ENCODE measurements at regions not wholly inside any gene's neighbourhood (a gene's known extent, or its start where the extent isn't known, plus 50 kb on each side); places are given as distances from the start of the nearest gene placed in this dataset.

GRCh38 chr6:143594647-143595046 lies 83.1 kb upstream of the PHACTR2 start:
- FAIRE-seq = no peak

GRCh38 chr6:143592335-143592734 lies 80.8 kb upstream of the FUCA2 start:
- no peak for FAIRE-seq

- FAIRE-seq = no peak
These were observed 79.9 kb upstream of the FUCA2 start for GRCh38 chr6:143591441-143591840.

- FAIRE-seq = no peak
These were observed 77.6 kb upstream of the FUCA2 start for GRCh38 chr6:143589162-143589561.

- FAIRE-seq = no peak
These were observed 75.0 kb upstream of the FUCA2 start for GRCh38 chr6:143586557-143586956.

- FAIRE-seq = no peak
These were observed 74.2 kb upstream of the FUCA2 start for GRCh38 chr6:143585716-143586115.

GRCh38 chr6:143585241-143585640 lies 73.7 kb upstream of the FUCA2 start:
- no peak for FAIRE-seq

GRCh38 chr6:143583542-143584327 lies 72.2 kb upstream of the FUCA2 start:
- FAIRE-seq = no peak

GRCh38 chr6:143581835-143582480 lies 70.4 kb upstream of the FUCA2 start:
- FAIRE-seq = no peak

- FAIRE-seq = no peak
These were observed 68.2 kb upstream of the FUCA2 start for GRCh38 chr6:143579703-143580102.

- no peak for FAIRE-seq
These were observed 66.5 kb upstream of the FUCA2 start for GRCh38 chr6:143578054-143578453.

- no peak for FAIRE-seq
These were observed 64.4 kb upstream of the FUCA2 start for GRCh38 chr6:143575901-143576426.

GRCh38 chr6:143575440-143575839 lies 63.9 kb upstream of the FUCA2 start:
- FAIRE-seq = no peak

GRCh38 chr6:143570147-143570853 lies 58.8 kb upstream of the FUCA2 start:
- no peak for FAIRE-seq

GRCh38 chr6:143569040-143569439 lies 57.5 kb upstream of the FUCA2 start:
- FAIRE-seq = no peak

GRCh38 chr6:143564484-143565017 lies 53.0 kb upstream of the FUCA2 start:
- FAIRE-seq = no peak

GRCh38 chr6:143562143-143562542 lies 50.6 kb upstream of the FUCA2 start:
- FAIRE-seq = no peak

All from colon (tissue), 2 donors.